ENCODE measurements at regions not wholly inside any gene's neighbourhood (a gene's known extent, or its start where the extent isn't known, plus 50 kb on each side); places are given as distances from the start of the nearest gene placed in this dataset.

DNA sequence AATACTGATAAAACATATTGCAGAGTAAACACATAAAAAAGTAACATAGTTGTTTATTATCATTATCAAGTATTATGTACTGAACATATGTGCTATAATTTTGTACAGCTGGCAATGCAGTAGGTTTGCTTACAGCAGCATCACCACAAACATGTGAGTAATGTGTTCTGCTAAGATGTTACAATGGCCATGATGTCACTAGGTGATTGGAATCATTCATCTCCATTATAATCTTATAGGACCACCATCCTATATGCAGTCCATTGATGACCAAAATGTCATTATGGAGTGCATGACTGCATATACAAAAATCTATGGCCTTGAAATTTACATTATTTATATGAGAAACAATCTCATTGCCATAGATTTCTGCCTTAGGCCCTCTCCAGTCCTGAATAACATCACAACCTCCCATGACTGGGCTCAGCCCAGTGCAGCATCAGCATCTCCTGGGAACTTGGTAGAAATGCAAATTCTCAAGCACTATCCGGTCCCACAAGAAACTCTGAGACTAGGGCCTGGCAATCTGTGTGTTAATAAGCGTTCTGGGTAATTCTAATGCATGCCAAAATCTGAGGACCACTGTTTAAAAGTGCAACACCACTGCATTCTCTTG lies 352.0 kb upstream of the MARCKS start:
- no peak for DNase-seq (ENCODE audit: low spot score)

DNA sequence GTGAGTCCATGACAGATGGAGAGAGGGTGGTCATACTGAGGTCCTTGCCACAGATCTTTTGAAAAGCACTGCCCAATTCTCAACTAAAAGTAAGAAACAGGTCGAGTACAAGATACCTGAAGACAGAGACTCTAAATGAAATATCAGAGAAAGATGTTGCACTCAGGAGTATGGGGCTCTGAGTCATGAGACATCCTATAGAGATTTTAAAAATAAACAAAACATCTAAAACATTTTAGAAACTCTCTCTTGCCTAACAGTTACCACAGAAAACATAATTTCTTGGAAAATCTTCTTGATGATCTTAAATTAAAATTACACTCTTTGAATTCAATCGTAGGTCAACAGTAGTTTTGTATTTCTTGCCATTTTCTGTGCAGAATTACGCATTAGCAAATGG lies 348.9 kb upstream of the MARCKS start:
- no peak for DNase-seq (ENCODE audit: low spot score)

DNA sequence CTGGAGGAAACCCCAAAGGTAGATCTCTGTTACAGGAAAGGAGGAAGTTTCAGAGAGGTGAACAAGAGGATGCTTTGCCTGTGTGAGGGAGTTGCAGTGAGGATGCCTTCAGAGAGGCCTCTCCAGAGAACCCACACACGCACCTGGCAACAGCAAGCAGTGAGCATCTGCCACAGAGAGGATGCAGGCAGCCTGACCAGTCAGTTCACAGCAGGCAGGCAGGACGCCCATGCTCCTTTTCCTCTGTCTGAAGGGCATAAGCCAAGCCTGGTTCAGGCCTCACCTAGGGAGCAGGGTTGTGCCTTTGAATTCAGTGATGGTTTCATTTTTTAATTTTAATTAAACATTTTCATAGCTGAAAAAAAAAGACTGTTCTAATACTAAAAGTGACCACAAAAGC lies 346.0 kb upstream of the MARCKS start:
- DNase-seq (ENCODE audit: low spot score) = no peak

DNA sequence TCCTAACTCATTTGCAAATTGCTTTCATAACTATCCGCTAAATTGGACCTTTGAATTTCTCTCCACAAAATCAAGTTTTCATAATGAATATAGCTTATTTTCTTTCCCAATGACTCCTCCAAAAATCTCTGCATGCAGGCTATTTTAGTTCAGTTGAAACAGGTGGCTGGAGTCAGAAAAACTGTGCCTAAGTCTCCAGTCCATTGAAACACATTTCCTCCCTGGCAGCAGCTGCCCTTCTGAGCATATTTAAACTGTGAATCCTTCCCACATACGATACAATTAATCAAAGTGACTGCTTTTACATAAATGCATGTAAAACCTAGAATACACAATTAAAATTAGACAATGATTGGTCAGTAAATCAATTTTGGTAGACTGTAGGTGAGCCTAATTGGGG lies 344.6 kb upstream of the MARCKS start:
- DNase-seq (ENCODE audit: low spot score) = no peak

DNA sequence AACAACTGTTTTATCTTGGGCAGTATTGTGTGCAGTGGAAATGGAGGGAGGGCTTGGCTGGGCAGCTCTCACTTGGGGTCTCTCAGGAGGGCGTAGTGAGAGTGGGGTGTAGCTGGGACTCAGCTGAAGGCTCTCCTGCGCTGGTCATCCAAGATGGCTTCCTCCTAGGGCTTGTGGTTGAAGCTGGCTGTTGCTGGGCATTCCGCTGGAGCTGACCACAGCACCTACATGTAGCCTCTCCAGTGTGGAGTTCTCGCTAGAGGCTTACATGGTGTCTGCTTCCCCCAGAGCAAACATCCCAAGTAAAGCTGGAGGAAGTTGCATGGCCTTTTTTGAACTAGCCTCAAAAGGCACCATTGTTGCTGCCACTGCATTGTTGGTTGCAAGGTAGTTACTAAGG lies 344.1 kb upstream of the MARCKS start:
- no peak for DNase-seq (ENCODE audit: low spot score)

DNA sequence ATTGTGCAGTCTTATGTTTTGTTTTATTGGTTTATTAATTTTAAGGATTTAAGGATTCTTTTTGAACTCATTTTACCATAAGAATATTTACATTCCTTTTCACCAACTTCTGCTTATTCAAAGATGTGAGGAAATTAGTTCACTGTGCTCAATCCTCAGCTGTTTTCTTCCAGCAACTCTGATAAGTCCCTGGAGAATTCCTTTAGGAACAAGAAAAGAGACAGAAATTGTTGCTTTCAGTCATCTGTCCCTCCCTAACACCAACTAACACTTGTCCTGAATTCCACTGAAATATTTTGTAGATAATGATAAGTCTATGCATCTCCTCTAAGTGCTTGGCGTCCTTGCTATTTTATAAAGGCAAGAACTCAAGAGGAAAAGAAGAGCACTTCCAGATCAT lies 334.8 kb upstream of the MARCKS start:
- DNase-seq (ENCODE audit: low spot score) = no peak

DNA sequence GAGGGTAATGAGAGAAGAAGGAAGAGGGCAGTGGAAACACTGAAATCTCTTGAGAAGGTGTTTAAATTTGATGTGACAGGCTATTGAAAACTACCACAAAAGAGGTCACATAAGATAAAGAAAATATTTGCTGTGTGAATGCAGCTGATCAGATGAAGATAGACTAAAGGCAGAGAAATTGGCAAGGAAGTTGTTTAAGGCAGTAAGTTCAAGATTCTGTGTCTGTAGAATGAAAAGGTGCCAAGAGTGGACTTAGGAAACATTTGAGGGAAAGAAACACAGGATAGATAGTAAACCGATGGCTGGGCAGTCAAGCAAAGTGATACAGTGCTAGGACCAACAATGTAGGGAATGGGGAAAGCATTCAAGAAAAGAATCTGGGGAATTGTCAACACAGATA lies 332.3 kb upstream of the MARCKS start:
- no peak for DNase-seq (ENCODE audit: low spot score)

DNA sequence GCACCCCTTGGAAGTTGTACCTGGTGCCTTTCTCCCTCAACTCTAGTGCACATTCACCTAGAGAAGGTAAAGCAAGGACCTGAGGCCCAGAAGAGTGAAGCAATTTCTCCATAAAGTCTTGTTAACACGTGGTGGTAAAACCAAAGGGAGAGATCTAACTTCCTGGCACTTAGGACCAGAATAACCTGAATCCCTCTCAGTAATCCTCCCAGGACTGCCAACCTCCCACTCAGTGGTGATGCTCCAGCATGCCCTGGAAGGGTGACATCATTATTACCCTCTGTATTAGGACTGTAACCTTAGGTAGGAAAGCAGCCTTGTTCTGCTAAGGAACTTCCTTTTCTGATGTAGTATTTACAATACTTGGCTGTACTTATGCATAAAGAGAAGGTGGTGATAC lies 330.6 kb upstream of the MARCKS start:
- DNase-seq (ENCODE audit: low spot score) = no peak

DNA sequence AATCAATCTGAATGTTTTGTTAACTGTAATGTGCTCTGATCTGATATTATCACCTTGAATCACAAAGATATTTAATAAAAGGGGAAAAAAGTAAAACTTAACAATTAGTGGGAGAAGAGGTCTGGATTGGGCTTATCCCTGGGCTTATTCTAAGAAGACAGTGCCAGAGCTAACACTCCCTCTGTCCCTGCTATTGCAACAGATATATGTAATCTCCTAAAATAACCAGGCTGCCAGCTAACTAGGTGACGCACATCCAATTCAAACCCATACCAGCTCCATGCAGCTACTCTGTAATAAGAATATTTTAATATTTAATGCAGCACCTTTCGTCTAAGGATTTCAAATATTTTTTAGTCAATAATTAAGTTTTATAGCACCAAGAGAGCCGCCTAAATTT lies 330.1 kb upstream of the MARCKS start:
- DNase-seq (ENCODE audit: low spot score) = no peak

DNA sequence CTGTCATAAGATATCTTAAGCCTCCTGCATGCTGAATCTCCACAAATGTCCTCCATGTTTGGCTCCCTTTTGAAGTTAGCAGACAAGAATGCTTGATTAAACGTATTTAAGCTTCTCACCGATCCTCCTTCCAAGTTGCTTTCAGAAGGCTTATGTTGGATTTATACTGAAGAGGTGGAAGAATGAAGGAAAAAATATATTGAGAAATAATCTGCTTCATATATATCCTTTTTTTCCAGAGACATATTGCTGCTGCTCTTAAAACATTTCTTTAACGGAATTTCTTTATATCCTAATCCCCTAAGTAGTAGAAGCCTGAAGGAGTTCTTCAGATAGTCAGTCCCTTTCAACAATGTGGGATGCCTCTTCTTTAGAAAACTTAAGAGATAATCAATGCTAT lies 329.0 kb upstream of the MARCKS start:
- no peak for DNase-seq (ENCODE audit: low spot score)

DNA sequence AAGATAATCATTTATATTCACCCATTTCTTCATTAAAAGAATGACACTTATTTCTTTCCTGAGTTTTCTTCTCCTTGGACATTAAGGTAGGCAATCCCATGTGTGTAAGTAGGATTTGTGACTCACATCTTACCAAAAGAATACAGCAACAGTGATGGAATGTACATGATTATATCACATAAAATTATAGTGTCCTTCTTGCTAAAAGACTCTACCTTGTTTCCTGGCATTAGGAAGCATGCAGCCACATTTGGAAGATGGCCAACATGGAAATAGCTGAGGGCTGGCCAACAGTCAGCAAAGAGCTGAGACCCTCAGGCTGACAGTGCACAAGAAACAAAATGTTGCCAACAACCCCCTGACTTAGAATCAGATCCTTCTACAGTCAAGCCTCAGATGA lies 327.9 kb upstream of the MARCKS start:
- DNase-seq (ENCODE audit: low spot score) = no peak

DNA sequence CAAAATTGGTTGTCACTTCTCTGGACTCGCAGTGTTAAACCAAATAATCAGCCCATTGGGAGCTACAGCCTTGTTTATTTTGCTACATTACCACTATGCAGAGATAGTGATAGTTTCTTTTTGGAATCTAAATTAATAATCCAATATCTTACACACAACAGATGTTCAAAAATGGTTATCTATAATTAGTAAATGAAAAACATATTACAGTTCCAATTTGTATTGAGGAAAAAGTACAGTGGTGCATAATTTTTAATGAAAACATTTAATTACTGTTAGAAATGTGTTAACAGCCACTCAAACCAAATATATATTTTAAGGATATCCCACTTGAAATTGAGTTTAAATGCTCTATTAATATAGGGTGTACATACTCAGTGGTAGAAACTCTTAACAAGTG lies 327.3 kb upstream of the MARCKS start:
- no peak for DNase-seq (ENCODE audit: low spot score)

DNA sequence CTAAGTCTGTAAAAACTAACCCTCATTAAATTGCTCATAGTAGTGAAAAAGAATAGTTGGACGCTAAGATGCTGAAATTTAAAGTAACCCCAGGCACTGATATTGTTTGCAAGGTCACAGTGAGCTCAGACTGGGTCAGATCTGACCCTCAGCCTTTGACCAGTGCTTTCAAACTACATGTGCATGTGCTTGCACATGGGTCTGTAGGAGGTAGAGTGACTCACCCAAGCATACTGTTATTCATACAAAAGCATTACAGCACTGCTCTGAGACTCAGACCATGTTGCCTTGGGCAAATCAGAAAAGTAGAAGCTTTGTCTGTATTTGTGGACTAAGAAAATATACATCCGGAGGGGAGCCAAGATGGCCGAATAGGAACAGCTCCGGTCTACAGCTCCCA lies 326.4 kb upstream of the MARCKS start:
- DNase-seq (ENCODE audit: low spot score) = peak; percentile 30

DNA sequence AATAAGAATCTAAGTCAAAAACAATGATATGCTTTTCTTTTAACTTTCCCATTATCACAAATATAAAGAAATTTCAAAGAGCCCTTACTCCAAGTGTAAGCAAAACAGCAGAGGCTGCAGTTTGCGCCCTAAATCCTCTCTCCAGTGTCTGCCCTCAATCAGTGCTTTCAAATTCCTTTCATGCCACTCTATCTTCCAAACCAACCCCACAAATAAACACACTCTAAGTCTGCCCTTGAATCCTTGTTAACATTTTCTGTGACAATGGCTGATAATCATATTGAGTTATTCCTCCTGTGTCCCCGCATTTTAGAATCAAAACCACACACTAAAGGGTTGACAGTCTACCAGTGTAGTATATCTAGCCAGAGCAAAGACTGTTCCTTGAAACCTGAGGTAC lies 317.9 kb upstream of the MARCKS start:
- DNase-seq (ENCODE audit: low spot score) = no peak

DNA sequence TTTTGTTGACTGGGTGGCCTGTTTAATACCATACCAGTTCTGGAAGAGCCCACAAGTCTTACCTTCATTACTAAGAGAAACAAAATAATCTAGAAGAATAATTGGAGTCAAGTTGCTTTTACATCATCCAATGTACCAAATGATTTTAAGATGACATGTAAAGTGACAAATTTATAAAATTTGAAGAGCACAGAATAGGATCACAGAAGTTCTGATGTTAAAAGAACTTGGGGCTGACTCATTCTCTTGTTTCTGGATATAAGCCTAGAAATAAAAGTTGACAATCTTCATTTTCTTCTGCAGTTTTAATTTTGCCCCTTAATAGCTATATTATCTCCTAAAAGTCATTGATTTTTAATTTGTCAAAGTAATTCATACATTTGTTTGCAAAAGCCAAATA lies 317.5 kb upstream of the MARCKS start:
- DNase-seq (ENCODE audit: low spot score) = no peak

DNA sequence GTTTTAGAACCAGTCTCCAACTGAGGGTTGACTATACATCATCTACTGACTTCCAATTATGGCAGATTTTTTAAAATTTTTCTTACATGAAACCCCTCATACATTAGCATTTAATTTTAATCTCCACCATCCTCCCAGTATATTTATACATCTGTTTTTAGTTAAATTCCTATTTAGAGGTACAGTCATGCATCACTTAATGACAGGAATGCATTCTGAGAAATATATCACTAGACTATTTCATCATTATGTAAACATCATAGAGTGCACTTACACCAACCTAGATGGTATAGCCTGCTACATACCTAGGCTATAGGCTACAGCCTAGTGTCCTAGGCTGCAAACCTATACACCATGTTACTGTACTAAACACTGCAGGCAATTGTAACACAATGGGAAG lies 316.7 kb upstream of the MARCKS start:
- DNase-seq (ENCODE audit: low spot score) = no peak

DNA sequence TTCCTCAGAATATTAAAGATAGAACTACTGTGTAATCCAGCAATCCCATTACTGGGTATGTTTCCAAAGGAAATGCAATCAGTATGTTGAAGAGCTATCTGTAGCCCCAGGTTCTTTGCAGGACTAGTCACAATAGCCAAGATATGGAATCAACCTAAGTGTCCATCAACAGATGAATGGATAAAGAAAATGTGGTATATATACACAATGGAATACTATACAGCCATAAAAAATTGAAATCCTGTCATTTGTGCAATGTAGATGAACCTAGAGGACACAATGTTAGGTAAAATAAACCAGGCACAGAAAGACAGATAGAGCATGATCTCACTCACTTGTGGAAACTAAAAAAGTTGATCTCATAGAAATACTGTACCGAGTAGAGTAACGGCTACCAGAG lies 306.0 kb upstream of the MARCKS start:
- no peak for DNase-seq (ENCODE audit: low spot score)

DNA sequence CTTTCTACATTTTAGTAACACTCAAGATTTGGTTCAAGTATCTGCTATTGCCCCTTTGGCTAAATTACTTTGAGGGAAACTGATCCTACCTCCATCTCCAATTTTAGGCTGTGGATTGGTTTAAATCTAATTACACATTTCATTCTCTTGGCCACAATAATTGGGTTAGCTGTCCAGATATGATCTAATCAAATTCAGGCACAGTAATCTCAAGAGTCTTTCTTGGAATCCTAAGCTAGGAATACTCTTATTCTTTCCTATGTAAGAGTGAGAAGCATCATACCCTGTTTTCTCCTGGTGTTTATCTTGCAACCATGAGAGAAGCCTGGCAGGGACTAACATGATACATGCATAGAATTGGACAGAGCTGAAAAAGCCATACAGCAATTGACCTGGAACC lies 300.4 kb upstream of the MARCKS start:
- DNase-seq (ENCODE audit: low spot score) = no peak

DNA sequence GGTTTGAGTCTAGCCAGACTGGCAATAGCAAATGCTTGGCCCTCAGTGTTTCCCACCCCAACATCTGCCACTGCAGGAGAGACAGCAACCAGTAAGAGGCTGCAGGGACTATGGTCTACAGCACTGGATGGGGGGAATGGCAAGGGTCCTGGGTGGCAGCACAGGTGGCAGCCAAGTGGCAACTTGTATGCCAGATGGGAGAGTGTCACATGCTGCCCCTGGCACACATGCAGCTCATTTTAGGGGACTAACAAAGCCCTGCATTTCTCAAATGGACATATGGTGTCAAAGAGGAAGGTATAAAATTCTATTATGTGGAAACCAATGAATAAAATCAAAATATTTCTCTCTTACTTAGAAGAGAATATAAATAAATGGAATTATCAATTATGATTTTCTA lies 298.7 kb upstream of the MARCKS start:
- no peak for DNase-seq (ENCODE audit: low spot score)

DNA sequence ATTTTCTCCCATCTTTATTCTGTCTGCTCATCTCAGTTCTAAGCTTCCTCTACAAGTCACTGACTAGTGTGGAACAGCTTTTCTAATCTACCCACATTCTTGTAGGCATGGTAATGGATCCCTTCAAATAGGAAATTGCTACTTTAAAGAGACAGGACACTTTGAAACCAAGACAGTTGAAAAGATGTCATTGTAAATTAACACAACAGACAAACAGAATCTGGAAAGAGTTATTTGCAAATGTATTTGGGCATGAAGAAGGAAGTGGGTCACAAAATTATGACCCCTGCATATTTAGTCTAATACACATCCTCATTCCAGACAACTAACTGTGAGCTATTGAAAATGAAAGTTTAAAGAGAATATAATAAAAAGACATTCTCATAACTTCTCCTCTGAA lies 298.2 kb upstream of the MARCKS start:
- DNase-seq (ENCODE audit: low spot score) = peak; percentile 61

DNA sequence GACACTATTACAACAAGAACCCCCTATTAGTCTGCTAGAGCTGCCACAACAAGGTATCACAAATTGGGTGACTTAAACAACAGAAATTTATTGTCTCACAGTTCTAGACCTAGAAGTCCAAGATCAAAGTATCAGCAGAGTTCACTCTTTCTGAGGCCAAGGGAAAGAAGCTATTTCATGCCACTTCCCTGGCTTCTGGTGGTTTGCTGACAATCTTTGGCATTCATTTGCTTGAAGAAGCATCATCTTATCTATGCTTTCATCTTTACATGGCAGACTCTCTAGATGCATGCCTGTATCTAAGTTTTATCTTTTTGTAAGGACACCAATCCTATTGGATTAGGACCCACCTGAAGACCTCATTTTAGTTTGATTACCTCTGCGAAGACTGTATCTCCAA lies 296.8 kb upstream of the MARCKS start:
- no peak for DNase-seq (ENCODE audit: low spot score)

DNA sequence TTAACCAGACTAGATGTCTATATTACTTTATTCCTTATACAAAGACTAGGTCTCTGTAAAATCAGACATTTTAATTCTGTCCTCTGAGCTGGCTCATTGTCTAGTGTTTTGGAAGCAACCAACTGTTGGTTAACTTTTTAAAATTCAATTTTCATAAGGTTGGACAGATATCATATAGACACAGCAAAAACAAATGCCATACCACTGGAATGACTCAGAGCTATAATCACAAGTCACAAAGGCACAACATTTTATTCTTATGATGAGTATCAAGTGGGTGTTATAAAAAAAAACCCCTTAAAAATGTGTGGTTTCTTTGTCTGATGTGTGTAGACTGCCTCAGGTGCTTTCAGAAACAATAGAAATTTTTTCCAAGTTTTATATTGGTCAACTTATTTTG lies 296.2 kb upstream of the MARCKS start:
- peak; percentile 78 for DNase-seq (ENCODE audit: low spot score)

DNA sequence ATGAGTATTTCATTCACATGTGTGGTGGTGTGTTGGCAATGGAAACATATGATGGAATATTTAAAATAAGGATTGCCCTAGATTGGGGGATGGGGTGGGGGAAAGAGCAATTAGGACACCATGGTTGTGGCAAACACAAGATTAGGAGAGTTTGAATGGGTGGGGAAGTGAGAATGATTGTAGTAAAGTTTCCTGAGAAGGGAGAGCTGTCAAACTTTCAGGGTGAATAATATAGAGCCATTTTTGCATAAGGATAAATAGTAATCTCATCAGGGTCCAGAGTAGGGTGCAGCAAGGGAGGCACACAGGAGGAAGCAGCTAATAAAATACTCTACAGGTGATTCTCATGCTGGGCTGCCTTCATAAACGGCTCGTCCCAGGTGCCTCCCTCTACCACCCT lies 294.9 kb upstream of the MARCKS start:
- no peak for DNase-seq (ENCODE audit: low spot score)

DNA sequence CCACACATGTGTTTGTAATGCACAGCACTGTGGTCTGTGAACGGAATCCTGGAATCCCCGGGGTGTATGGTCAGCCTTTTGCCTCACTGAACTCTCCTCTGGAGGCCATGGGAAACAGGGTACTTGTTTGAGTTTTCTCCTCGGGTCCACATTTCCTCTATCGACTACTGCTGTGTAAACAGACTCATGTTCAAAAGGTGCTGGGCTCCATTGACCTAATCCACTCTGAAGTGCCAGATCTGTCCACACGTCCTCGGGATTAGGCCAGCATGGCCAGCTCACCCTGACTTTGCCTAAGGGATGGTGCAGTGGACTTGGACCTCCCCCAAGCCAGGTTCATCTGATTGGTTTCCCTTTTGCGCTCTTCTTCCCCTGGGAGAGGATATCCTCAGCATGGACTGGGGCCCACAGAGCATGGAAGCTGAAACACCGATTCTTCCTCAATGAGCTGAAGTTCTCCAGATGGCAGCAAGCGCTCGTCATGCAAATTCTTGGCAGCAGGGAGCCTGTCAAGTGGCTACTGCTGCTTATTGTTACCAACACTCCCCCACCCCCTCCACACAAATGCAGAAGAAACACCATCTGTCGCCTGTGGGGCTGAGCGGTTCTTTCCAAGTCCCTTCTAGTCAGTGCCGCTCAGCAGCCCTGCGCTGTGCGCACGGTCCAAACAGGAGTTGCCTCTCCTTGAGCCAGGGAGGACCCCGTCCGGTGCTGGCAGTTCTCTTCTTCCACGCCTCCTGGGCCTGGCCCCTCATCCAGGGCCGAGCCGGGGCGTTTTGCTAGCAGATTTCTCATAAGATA lies 292.6 kb upstream of the MARCKS start:
- peak; percentile 54 for DNase-seq (ENCODE audit: low spot score)
